Nucleus accumbens (tissue), 56 donors: ENCODE measurements at regions not wholly inside any gene's neighbourhood (a gene's known extent, or its start where the extent isn't known, plus 50 kb on each side); places are given as distances from the start of the nearest gene placed in this dataset.

Experiments
- DNase-seq, 56 donors: peaks; one replicate each; lab custom pipeline; 2025; lab: John Stamatoyannopoulos, UW

DNA sequence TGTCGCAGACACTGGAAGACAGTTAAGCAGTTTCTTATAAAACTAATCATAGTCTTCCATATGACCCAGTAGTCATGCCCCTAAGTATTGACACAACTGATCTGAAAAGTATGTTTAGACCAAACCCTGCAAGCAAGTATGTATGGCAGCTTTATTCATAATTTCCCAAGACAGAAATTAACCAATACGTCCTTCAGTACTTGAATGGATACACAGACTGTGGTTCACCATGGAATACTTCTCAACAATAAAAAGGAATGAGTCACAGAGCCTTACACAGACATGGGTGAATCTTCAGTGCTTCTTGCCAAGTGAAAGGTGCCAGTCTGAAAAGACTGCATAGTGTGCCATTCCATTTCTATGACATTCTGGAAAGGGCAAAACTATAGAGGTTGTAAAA, 50.2 kb upstream of the AKR1E2 start:
- no peak for DNase-seq

DNA sequence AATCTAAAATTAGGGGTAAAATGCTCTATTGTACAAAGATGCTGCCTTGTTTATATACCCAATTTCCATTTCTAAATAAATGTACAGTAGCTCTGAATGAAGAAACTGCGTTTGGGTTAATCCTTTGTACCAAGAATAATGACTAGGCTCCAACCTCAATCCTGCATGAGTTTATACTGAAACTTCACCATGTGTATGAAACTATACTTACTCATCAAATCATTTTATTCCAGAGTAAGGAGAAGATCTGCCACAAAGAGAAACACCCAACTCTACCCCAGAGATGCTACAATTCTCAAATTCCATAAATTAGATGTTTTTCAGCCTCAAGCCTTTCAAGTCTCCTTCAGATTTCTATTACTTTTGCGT, 53.8 kb upstream of the AKR1E2 start:
- no peak for DNase-seq

DNA sequence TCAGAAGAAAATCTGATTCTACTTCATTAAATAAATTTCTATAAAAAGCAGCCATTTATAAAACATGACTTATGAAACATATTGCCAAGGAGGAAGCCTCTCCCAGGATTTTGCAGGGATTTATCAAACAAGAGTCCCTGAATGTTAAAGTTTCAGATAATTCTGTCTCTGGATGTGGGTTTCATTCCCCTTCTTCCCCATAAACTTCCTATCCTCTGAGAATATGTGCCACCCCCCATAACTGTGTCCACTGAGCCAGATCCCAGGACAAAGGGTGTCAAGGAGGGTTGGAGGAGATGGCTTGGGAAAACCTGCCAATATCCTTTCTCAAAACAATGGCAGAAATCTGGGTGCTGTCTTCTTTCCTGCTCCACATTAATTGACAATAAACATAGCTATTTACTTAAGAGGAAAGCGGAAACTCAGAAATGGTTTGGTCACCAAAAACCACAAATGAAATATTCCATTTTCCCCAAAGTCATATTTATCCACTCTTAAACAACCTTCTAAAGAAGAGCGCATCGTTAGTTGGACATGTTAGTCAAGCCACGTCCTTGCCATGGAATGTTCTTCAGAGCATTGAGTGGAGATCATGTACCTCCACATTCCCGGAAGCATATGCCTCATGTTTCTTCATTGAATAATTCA, 54.3 kb upstream of the AKR1E2 start:
- no peak for DNase-seq

DNA sequence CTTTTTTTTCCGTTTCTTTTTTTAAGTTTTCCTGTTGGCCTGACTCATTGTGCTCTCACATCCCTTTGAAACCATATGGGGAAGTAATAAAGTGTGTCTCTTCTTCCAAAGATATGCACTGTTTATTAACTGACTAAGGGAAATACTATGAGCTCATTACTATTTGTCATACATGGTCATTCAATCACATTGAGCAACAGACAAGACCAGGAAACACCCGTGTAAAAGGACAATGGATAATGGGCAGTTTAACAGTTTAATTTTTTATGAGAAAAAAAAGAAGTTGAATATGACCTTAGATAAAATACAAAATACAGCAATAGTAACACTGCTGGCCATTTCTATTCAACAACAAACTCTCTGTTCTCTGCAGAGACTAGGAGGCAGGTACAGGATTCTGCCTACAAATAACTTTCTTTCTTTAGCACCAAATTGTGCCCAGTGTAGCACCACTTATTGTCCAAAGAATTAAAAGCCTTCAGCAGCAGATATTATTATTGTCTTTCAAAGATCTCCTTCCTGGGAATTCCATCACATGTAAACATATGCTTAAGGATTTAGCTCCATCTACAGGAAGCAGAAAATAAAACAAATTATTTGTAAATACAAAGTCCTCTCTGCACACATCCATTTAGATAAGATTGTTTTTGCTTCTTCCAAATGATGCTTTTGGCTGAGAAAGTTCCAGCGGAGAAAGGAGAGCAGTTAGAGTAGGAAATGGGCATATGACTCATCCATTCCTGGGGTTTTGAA, 55.0 kb upstream of the AKR1E2 start:
- no peak for DNase-seq

DNA sequence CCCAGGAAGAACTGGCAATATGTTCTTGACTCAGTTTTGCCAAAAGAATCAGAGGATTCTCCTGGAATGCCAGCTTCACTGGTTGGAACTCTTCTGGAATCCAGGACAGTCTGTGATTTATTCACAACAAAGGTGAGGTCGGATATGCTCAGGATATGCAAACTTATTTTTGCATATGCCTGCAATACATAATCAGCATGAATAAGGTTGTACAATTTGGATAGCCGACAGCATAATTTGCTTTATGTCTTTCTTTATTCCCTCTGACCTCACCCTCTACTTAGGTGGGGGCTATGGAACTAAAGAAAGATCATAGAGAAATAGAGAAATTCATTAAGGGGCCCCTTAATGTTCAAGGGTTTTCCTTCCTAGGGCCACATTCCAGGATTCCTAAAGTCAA, 57.6 kb upstream of the AKR1E2 start:
- no peak for DNase-seq

DNA sequence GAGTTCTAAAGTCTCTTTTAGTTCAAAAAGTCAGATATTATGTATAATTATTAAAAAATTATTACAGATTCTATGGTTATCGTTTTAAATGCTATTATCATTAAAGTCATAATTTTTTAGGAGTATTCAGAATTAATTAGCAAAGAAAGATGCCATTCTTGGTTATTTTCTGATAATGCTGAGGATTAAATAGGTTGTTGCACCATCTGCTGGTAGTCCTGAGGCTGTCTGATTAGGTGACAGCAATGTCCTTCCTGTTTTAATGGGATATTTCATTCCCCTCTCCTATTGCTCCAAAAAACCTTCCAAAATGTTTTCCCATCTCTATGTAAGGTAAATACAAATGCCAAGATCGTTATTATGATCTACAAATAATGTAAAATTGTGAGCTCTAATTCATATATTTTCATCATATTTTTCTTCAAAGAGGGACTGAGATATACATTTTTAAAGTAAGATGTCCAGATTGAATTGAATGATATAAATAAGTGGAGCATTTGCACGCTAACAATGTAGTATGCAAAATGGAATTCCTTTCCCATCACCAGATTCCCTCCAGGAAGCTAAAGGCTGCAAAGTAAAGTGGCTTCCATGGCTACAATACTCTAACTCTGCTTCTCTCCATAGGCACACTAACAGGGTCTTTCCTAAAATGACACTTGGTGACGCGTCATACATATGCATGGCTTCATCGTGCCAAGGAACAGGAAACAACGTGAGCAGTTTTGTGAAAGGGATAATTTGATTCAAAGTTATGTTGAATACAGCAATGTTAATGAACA, 58.8 kb upstream of the AKR1E2 start:
- peak in 3 of 56 donors; percentile 3 to 28 (median 19) for DNase-seq

DNA sequence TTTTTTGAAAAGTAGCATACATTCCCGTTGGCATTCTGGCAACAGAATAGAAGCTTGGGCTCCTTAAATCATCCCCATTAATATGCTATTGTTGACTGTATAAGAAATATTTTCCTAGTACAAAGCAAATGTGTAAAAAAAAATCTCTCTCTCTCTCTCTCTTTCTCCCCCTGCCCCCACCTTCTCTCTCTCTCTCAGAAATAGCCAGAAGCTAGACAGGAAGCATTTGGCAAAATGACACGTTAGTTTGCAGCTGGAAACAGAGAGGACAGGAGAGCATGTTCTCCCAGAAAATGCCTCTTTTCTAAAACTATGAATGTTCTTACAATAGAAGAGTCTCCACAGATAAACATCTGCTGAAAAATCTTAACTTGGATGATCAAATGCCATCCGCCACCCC, 59.6 kb upstream of the AKR1E2 start:
- DNase-seq = no peak

DNA sequence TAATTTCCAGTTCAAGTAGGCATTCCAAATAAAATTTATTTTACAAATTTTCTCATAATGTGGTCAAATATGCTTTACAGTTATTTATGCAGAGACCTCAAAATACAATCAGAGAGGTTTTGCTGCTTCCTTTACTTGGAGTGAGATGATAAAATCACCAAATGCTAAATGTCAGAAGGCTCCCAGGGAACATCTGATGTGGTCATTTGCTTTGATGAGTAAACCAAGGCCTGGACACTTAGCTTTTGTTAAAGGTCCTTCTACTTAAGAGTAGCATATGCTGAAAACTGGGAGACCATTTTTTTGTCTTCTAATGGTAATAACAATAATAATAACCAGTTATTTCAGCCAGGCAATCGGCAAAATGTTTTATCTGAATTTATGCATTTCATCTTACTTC, 60.6 kb upstream of the AKR1E2 start:
- no peak for DNase-seq

DNA sequence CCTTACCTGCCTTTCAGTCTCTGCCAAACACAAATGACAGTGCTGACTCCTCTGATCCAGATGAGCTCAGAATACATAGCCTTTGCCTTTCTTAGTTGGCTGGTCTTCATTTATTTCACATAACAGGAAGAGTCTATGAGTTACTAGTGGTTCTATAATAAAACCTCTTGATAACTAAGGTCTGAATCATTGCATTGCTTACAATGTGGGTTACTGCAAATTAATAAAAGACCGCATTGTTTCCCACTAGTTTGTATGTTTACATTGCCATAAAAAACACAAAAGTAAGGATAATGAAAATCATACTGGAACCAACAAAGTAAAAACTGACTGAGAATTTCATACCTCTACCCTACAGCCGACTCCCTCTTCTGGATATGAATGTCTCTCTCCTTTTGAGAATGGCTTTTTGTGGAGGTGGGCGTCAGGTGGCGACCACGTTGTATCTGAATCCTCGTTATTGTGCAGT, 62.0 kb upstream of the AKR1E2 start:
- no peak for DNase-seq

DNA sequence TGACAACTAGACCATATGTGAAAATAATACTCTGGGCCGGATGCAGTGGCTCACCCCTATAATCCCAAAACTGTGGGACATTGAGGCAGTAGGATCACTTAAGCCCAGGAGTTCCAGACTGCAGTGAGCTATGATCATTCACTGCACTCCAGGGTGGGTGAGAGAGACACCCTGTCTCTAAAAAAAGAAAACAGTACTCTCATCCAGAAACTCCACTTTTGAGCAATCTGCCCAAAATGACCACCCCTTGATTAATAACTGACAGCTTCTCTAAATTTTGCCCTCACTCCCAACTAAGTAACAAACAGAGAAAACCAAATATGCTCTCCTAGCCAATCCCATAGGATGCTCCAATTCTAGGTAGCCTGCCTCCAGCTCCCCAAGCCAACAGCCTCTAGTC, 62.5 kb upstream of the AKR1E2 start:
- no peak for DNase-seq

DNA sequence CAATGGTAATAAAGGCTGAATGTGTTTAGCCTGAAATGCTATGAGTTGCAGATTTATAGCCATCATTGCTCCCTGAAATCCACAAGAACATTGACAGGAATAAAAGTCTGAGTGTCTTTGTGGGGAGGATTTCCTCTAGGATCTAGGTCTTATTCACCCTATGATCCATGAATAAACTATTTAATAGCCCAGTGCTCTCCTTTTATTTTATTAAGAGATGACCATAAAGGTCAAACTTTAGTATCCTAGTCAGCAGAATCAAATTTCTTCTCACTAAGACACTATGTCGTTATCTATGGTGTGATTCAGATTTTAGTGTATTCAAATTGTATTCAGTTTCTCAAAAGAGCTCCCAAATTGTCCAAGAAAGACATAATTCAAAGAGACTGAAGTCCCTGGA, 67.8 kb upstream of the AKR1E2 start:
- DNase-seq = no peak

DNA sequence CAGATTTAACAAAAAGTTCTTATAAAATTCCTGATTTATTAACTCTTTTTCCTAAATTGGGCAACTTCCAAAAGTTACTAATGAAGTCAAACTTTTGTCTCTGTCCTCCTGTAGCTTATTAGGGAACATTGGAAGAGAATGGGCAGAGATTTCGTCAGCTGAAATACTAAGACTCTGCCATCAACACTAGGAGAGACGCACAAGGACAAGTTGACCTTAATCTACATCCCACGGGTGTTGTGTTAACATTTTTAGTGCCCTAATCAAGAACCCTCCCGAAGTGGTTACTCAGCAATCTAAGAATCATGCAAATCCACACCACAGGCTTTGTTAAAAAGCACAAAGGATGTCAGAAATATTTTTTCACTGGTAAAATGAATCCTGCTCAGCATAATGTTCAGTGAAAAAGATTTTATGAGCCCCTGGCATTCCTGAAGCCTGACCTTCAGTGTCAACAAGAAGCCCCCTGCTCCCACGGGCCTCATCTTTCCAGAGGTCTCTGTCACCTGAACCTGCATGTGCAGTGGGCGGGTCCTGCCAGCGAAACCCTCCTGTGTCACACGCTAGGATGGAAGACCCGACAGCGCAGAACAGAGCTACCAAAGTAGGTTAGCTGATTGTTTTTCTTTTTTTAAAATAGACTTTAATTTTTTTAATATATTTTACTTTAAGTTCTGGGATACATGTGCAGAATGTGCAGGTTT, 70.6 kb upstream of the AKR1E2 start:
- DNase-seq = no peak

DNA sequence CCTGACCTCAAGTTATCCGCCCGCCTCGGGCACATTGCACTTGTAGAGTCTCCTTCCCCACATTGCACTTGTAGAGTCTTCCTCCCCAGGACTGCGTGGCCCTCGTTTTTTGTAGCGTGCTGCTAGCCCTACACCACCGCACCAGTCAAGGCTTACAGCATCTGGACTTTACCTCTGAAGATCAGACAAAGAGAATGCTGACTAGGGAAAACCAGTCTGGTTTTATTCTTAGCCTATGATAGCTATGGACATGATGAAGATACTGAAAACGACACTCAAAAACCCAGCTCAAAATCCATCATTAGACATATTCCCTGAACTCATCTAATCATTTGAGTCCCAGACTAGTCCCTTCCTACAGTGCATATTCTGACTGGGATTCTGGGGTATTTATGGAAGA, 71.9 kb upstream of the AKR1E2 start:
- DNase-seq = no peak

DNA sequence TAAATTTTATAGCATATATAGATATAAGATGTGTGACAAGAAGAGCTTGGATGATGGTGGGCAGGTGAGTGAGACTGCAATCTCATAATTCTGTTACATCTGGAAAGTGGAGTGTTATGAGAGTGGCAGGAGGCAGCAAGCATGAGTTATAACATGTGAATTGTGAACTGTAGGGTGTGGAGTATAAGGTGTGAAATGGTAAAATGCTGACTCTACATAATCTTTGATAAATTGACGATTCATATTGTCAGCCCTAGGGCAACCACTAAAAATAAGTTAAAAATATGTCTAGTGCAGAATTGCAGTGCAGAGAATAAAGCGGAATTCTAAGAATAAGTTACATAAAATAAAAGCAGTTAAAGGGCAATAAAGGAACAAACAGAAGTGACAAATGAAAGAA, 74.8 kb upstream of the AKR1E2 start:
- no peak for DNase-seq

DNA sequence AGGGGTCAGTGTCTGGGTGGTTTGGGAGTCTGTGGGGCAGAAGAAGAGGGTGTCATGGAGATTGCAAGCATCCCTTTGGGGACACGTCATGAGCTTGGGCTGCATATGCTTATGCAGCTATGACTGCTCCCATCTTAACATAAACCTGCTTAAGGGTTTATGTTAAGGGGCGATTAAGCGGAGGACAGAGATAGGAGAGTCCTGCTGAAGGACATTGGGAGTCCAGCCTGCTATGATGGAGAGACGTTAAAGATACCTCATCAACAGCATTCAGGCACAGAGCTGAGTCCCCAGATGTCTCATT, 76.8 kb upstream of the AKR1E2 start:
- no peak for DNase-seq

DNA sequence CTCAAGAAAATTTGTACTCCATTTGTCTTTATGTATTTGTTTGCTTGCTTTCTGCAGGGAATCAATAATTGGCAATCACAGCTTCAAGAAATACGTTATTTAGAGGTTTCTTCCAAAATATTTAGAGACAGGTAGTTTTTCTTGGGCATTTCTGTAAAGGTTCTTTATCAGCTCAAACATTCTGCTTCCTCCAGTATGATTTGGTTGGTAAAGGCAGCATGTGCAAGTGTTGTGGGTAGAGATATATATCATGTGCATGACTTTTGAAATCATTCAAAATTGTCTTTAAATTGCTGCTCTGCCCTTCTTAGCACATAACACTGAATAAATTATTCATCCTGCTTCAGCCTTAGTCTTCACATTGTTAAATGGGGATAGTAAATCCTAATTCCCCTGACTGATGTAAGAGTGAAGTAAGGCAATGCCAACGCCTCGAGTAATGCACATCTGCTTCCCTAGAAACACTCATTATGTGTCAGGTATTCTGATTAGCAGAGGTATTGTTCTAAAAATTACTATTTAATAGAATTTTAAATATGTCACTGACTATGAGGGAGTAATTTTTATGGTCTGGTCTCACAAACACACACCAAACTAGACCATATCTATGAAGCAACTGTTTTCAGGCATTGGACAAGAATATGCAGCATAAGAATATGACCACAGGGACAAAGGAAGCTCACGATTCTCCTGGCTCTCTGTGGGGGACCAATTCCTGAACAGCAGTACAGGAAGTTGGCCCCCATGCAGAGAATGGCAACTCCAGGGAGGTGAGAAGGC, 77.3 kb upstream of the AKR1E2 start:
- DNase-seq = no peak

DNA sequence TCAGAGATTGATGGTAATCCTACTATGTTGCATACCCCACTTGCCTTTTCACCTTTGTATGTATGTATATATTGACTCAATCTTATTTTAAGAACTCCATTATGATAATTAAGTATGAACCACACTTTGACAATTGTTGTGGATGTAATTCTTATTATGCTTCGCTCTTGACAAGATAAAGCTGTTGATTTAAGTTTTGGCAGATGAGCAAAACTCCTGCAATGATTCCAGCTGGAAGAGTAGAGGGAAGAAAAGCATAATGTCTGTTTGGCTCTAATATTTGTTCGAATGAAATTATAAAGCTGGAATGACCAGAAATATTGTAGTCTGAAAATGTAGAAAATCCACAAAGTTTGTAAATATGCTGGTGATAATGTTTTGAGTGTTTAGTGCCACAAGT, 83.8 kb upstream of the AKR1E2 start:
- DNase-seq = no peak

DNA sequence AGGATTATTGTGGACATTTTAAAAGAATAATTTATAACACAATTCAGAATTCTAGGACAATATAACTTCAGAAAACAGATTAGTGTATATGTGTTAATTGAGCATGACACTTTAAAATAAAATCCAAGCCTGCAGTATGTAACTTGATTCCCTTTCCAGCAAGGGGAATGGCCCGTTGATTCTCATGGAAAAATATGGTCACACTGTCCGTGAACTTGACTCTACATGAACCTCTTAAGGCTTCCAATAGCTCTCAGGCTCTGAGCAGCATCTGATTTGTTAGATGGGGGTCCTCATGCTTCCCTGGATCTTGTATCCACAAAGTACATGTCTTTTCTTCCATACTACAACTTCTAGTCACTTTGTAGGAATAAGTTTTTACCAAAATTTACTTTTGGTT, 85.5 kb upstream of the AKR1E2 start:
- no peak for DNase-seq

DNA sequence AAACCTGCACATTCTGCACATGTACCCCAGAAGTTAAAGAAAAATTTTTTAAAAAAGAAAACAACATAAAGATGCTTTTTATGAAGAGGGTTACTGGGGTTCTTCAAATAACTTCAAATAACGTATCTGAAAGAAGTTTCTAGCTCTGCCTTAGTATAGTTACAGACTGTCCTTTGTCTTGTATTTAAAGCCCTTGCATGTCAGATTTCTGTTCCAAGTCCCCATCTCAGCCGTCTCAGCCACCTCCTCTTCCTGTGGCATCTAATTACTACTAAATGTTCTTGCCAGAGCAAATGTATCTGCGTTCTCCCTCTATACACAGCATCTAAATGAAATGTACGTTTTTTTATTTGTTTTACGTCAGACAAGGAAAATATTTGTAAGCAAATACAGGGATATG, 89.4 kb upstream of the AKR1E2 start:
- DNase-seq = no peak

DNA sequence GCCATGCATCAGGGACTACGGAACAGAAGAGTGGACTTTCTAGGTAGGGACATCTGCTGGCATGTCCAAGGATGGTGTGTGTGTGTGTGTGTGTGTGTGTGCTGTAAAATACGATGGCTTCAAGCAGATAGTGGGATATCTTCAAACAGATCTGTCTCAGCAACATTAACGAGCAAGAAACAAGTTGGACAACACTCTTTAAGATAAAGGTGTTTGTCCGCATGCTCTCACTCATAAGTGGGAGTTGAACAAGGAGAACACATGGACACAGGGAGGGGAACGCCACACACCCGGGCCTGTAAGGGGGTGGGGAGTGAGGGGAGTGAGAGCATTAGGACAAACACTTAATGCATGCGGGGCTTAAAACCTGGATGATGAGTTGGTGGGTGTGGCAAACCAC, 89.8 kb upstream of the AKR1E2 start:
- no peak for DNase-seq

DNA sequence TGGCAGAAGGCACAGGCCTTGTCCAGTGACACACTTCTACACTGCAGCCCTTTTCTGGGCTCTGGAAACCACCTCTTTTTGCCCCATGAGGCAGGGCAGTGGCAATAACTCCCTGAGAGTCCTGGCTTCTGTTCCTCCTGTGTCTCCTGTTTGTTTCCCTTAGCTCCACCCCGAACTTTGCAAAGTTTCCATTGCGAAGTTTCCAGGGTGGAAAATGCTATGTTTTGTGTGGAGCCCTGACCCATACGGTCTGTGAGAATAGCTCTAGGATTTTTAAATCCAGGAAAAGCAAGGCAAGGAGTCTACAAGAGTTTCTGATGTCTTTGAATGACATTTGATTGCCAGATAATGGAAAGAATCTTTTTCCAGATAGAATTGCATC, 92.2 kb upstream of the AKR1E2 start:
- no peak for DNase-seq
